ENCODE measurements at regions not wholly inside any gene's neighbourhood (a gene's known extent, or its start where the extent isn't known, plus 50 kb on each side); places are given as distances from the start of the nearest gene placed in this dataset.

DNA sequence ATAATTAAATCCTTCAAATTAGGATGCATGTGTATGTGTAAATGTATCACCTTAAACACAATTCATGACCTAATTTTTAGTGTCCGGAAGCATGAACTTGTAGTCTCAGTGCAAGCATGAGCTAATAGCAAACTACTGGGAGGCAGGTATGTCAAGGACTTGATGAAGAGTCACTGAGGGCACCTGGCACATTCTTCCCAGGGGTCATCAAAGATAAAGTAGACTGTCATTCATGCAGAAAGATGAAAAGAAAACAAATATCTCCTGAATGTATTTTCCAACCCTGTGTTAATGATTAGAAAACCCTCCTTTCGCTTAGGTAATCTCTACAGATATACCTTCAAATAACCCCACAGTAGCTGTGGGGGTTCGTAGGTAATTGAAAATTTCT, 234.9 kb downstream of the SOCS6 start:
- no peak for DNase-seq
- intact Hi-C loops (cut with DNase I; ENCODE audit: low total_unique reads): no loop called here
- no peak overlapping the region for H3K27ac ChIP-seq
- H3K27me3 ChIP-seq: no peaks in the 10 kb centered on the region
- H3K4me1 ChIP-seq: no peaks in the 10 kb centered on the region
- H3K36me3 ChIP-seq: no peaks in the 10 kb centered on the region
- no peaks in the 10 kb centered on the region for H3K9me3 ChIP-seq
- H3K4me3 ChIP-seq: no peak overlapping the region
- TF ChIP-seq, protein P1, sequence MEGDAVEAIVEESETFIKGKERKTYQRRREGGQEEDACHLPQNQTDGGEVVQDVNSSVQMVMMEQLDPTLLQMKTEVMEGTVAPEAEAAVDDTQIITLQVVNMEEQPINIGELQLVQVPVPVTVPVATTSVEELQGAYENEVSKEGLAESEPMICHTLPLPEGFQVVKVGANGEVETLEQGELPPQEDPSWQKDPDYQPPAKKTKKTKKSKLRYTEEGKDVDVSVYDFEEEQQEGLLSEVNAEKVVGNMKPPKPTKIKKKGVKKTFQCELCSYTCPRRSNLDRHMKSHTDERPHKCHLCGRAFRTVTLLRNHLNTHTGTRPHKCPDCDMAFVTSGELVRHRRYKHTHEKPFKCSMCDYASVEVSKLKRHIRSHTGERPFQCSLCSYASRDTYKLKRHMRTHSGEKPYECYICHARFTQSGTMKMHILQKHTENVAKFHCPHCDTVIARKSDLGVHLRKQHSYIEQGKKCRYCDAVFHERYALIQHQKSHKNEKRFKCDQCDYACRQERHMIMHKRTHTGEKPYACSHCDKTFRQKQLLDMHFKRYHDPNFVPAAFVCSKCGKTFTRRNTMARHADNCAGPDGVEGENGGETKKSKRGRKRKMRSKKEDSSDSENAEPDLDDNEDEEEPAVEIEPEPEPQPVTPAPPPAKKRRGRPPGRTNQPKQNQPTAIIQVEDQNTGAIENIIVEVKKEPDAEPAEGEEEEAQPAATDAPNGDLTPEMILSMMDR (IDR thresholded peaks at IDR 0.05): no peak
- TF ChIP-seq POLR2A (IDR thresholded peaks at IDR 0.05): no peak

DNA sequence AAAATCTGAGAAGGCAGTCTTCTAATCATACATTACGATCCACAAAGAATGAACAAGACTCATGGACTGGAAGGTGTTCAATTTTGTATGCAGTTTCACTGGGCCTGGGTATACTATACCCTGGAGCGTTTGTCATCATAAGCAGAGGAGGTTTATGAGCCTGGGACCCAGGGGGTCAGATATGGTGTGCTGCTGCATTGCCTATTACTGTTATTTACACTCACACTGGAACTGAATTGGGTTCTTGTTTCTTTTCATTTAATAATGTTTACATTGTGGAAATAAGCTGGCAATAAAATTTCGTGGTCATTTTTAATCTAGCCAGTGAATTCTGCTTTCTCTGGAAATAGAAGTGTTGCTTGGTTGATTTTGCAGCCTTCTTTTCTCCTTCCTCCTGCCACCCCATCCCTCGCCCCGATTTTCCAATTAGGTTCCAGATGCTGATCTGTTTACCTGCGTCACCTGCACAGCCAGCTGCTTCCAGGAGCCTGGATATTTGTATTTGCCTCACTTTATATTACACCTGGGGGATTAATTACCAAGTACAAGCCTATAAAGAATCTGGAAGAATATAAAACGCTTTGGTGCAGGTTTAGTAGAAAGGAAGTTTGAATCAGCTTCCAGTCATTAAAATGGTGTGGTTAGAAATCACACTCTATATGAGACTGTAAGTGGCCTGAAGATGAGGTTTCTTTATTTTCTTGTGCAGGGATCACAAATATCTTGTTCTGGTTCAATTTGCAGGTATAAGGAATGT, 234.4 kb downstream of the SOCS6 start:
- TF ChIP-seq, protein P1 (IDR thresholded peaks at IDR 0.05): no peak
- no peak for TF ChIP-seq POLR2A (IDR thresholded peaks at IDR 0.05)
- no peaks in the 10 kb centered on the region for H3K36me3 ChIP-seq
- intact Hi-C loops (cut with DNase I; ENCODE audit: low total_unique reads): no loop called here
- no peaks in the 10 kb centered on the region for H3K9me3 ChIP-seq
- no peak for DNase-seq
- no peak overlapping the region for H3K27ac ChIP-seq
- no peaks in the 10 kb centered on the region for H3K4me1 ChIP-seq
- H3K27me3 ChIP-seq: no peaks in the 10 kb centered on the region
- H3K4me3 ChIP-seq: no peak overlapping the region

DNA sequence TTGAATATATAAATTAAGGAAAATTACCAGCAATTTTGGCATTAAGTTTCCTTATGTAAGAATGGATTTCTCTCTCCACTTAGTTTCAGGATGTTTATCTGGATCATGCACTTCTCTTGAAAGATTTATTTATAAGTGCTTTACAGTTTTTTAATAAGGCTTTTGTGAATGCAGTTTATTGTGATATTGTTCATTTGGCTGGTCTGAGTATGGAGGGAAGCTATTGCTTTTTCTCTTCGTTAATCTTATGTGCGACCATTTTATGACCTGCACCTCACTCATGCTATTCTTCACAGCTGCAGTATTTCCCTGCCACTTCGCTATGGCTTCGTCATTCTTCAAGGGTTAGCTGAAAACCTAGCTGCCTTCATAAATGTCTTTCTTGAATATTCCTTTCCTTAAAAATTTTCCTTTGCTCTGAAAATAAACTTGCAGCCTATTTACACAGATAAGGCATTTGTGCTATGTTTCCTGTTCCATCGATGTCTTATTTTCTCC, 233.4 kb downstream of the SOCS6 start:
- Histone ChIP-seq H3K4me1 (no peaks in the 10 kb centered on the region), H3K27me3 (no peaks in the 10 kb centered on the region), H3K36me3 (no peaks in the 10 kb centered on the region), H3K27ac (no peak overlapping the region), H3K9me3 (no peaks in the 10 kb centered on the region), H3K4me3 (no peak overlapping the region)
- TF ChIP-seq, protein P1 (IDR thresholded peaks at IDR 0.05): no peak
- TF ChIP-seq POLR2A (IDR thresholded peaks at IDR 0.05): no peak
- intact Hi-C loops (cut with DNase I; ENCODE audit: low total_unique reads): no loop called here
- DNase-seq: no peak

DNA sequence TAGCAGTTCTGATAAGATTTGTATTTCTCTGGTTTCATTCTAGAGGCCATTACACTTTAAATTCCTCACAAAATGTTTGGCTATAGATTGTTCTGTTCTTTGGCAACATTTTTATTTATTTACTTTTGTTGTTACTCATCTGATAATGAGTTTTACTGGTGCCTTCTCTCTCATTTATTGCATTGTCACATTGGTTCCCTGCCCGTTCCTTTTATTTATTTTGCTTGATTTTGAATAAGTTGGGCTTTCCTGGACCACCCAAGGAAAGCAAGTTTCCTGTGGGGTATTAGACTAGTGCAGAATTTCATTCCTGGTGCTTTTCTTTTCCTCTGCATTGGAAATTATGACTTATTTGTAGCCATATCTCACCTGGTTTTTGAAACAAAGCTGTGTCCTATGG, 232.0 kb downstream of the SOCS6 start:
- Histone ChIP-seq H3K36me3 (no peaks in the 10 kb centered on the region), H3K4me3 (no peak overlapping the region), H3K4me1 (no peaks in the 10 kb centered on the region), H3K27ac (no peak overlapping the region), H3K27me3 (no peaks in the 10 kb centered on the region), H3K9me3 (no peaks in the 10 kb centered on the region)
- DNase-seq: no peak
- TF ChIP-seq, protein P1 (IDR thresholded peaks at IDR 0.05): no peak
- no peak for TF ChIP-seq POLR2A (IDR thresholded peaks at IDR 0.05)
- intact Hi-C loops (cut with DNase I; ENCODE audit: low total_unique reads): no loop called here

DNA sequence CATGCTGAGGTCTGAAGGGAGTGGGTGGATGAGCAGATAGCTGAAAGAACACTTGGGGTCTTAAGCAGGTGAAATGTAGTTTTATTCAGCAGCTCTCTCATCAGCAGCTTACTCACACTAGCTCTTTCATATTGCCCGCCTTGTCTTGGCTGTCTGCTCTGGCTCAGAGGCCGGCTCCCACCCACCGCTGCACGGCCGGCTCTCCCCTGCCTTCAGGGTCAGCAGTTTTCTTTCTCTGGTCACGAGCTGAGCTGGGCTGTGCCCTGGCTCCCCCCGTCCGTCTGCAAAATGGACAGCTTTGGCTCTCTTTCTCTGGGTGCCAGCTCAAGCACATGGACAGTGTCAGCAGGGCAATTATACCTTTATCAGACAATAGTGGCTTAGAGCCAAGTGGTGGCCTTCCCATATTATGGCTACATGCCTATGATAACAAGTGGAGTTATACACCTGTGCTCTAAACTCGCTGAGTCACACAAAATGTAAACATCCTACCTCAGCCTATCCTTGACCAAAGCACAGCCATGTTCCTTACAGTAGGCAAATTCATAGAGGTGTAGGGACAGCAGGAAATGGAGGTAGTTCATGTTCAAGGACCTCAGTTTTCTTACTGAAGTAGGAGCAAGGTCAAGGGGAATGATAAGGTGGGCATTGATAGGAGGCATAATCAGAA, 224.8 kb downstream of the SOCS6 start:
- no peak for TF ChIP-seq POLR2A (IDR thresholded peaks at IDR 0.05)
- TF ChIP-seq, protein P1 (IDR thresholded peaks at IDR 0.05): no peak
- H3K27ac ChIP-seq: no peak overlapping the region
- DNase-seq: no peak
- H3K4me3 ChIP-seq: no peak overlapping the region
- intact Hi-C loops (cut with DNase I; ENCODE audit: low total_unique reads): no loop called here
- H3K9me3 ChIP-seq: no peaks in the 10 kb centered on the region
- no peaks in the 10 kb centered on the region for H3K27me3 ChIP-seq
- H3K36me3 ChIP-seq: no peaks in the 10 kb centered on the region
- H3K4me1 ChIP-seq: no peaks in the 10 kb centered on the region

All from uterus (tissue), 3 donors.